RWPE2 (cell line): ENCODE measurements at regions not wholly inside any gene's neighbourhood (a gene's known extent, or its start where the extent isn't known, plus 50 kb on each side); places are given as distances from the start of the nearest gene placed in this dataset.

ENCODE experiments used
- ATAC-seq: fragments of 200-7000 bp; cut with Tn5 transposase; 3 replicates; pipeline ENCODE4 v1.9.1; 2021; ENCODE audit warnings: low read depth
- DNase-seq: peaks from one replicate; pipeline ENCODE4 v3.0.0-alpha.2; 2020; ENCODE audit warnings: low spot score
- H3K27ac ChIP-seq: fragments of 450-650 bp; 2 replicates; pipeline ENCODE4 v1.5.1; 2017; ENCODE audit warnings: mild to moderate bottlenecking; ENCODE audit not compliant: poor library complexity, severe bottlenecking
- H3K27me3 ChIP-seq: fragments of 250-450 bp; sonication (Bioruptor Pico); 2 replicates; pipeline ENCODE4 v1.5.1; 2021; ENCODE audit warnings: mild to moderate bottlenecking, moderate library complexity; ENCODE audit not compliant: insufficient read depth, poor library complexity, severe bottlenecking
- H3K36me3 ChIP-seq: fragments of 250-450 bp; sonication (Bioruptor Pico); 2 replicates; pipeline ENCODE4 v1.5.1; 2020; ENCODE audit warnings: low read depth, mild to moderate bottlenecking, moderate library complexity
- H3K4me1 ChIP-seq: fragments of 250-450 bp; sonication (Bioruptor Pico); 2 replicates; pipeline ENCODE4 v1.5.1; 2021; ENCODE audit warnings: mild to moderate bottlenecking, moderate library complexity; ENCODE audit not compliant: insufficient read depth, poor library complexity, severe bottlenecking
- H3K4me3 ChIP-seq: fragments of 250-450 bp; sonication (Bioruptor Pico); 2 replicates; pipeline ENCODE4 v1.5.1; 2021; ENCODE audit warnings: mild to moderate bottlenecking, moderate library complexity; ENCODE audit not compliant: severe bottlenecking
- H3K9me3 ChIP-seq: fragments of 250-450 bp; sonication (Bioruptor Pico); 2 replicates; pipeline ENCODE4 v1.5.1; 2021; ENCODE audit warnings: mild to moderate bottlenecking, moderate library complexity; ENCODE audit not compliant: severe bottlenecking
- TF ChIP-seq, protein P1 (sequence below): fragments of 450-650 bp; IDR thresholded peaks from one replicate; pipeline ENCODE4 v1.5.1; 2017; ENCODE audit warnings: mild to moderate bottlenecking, moderate library complexity; ENCODE audit not compliant: poor library complexity, severe bottlenecking

- Histone ChIP-seq H3K4me3 (no peak overlapping the region), H3K27me3 (no peaks in the 10 kb centered on the region), H3K27ac (no peak overlapping the region), H3K36me3 (no peaks in the 10 kb centered on the region), H3K9me3 (no peaks in the 10 kb centered on the region), H3K4me1 (no peaks in the 10 kb centered on the region)
- TF ChIP-seq, protein P1, sequence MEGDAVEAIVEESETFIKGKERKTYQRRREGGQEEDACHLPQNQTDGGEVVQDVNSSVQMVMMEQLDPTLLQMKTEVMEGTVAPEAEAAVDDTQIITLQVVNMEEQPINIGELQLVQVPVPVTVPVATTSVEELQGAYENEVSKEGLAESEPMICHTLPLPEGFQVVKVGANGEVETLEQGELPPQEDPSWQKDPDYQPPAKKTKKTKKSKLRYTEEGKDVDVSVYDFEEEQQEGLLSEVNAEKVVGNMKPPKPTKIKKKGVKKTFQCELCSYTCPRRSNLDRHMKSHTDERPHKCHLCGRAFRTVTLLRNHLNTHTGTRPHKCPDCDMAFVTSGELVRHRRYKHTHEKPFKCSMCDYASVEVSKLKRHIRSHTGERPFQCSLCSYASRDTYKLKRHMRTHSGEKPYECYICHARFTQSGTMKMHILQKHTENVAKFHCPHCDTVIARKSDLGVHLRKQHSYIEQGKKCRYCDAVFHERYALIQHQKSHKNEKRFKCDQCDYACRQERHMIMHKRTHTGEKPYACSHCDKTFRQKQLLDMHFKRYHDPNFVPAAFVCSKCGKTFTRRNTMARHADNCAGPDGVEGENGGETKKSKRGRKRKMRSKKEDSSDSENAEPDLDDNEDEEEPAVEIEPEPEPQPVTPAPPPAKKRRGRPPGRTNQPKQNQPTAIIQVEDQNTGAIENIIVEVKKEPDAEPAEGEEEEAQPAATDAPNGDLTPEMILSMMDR: no peak
- DNase-seq: no peak
- no peak for ATAC-seq
These were observed 513.9 kb upstream of the ZWINT start for GRCh38 chr10:56874950-56875349.

- no peaks in the 10 kb centered on the region for H3K9me3 ChIP-seq
- ATAC-seq: no peak
- H3K36me3 ChIP-seq: no peaks in the 10 kb centered on the region
- DNase-seq: no peak
- no peaks in the 10 kb centered on the region for H3K27me3 ChIP-seq
- TF ChIP-seq, protein P1: no peak
- no peak overlapping the region for H3K4me3 ChIP-seq
- H3K27ac ChIP-seq: no peak overlapping the region
- no peaks in the 10 kb centered on the region for H3K4me1 ChIP-seq
These were observed 510.2 kb upstream of the ZWINT start for GRCh38 chr10:56871160-56871668.

DNA sequence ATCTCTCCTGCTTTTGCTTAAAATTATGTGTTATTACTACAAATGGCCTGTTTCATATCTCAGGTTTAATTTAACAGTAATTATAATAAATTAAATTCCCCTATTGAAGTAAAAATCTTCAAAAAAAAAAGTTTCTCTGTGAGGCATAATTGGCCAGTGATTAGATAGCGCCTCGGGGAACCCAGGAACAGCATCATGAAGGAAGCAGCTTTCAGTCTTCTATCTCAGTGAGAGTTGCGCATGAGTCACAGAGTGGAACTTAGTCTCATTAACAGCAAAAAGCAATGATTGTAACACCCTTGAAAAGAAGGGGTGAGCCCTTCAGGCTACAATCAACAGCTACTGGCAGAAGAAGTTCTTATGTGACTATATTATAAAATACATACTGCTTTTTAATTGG is 506.2 kb upstream of the ZWINT start:
- TF ChIP-seq, protein P1: no peak
- Histone ChIP-seq H3K4me3 (no peak overlapping the region), H3K9me3 (no peaks in the 10 kb centered on the region), H3K27ac (no peak overlapping the region), H3K36me3 (no peaks in the 10 kb centered on the region), H3K4me1 (no peaks in the 10 kb centered on the region), H3K27me3 (no peaks in the 10 kb centered on the region)
- DNase-seq: no peak
- ATAC-seq: no peak

GRCh38 chr10:56856569-56856968 is 495.5 kb upstream of the ZWINT start:
- H3K4me3 ChIP-seq: no peak overlapping the region
- no peaks in the 10 kb centered on the region for H3K36me3 ChIP-seq
- TF ChIP-seq, protein P1: no peak
- no peaks in the 10 kb centered on the region for H3K9me3 ChIP-seq
- no peak for DNase-seq
- H3K27me3 ChIP-seq: no peaks in the 10 kb centered on the region
- ATAC-seq: no peak
- no peaks in the 10 kb centered on the region for H3K4me1 ChIP-seq
- no peak overlapping the region for H3K27ac ChIP-seq

DNA sequence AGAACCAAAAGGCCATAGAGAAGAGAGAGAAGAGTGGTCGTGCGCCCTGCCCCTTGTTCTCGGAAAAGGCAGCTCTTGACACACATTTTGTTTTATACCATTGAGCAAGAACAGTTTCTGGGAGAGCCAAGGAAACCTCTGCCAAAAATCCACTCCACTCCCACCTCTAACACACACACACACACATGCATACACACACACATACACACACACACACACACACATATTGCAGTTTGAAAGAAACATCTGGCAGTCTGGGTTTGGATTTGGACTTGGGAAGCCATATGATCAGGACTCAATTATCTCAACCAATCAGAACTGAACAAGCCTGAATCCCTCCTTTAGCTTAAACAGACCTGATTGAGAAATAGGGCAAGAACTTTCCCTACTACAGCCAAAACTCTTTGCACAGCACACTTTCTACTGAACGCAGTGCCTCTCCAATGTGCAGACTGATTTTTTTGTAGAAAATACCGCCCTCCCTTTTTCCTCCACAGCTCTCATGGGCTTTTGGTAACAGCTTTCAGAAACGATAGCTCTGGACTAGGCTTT is 484.0 kb upstream of the ZWINT start:
- peaks cover 12% of the 10 kb centered on the region for H3K27me3 ChIP-seq
- H3K4me3 ChIP-seq: no peak overlapping the region
- TF ChIP-seq, protein P1: no peak
- no peak for DNase-seq
- H3K36me3 ChIP-seq: no peaks in the 10 kb centered on the region
- H3K27ac ChIP-seq: no peak overlapping the region
- H3K4me1 ChIP-seq: no peaks in the 10 kb centered on the region
- no peaks in the 10 kb centered on the region for H3K9me3 ChIP-seq
- no peak for ATAC-seq
